Sigmoid colon (tissue), 4 donors: ENCODE measurements at regions not wholly inside any gene's neighbourhood (a gene's known extent, or its start where the extent isn't known, plus 50 kb on each side); places are given as distances from the start of the nearest gene placed in this dataset.

Source experiments
- EP300 ChIP-seq, 4 donors: sonication (generic); formaldehyde crosslinking; IDR thresholded peaks; one replicate each; pipeline ENCODE4 v1.6.1; 2017; ENCODE audit warnings: antibody characterized with exemption in 4 of 4
- POLR2AphosphoS5 ChIP-seq, 4 donors: sonication (generic); formaldehyde crosslinking; IDR thresholded peaks; one replicate each; pipeline ENCODE4 v1.6.1; 2017; ENCODE audit warnings: antibody characterized with exemption in 4 of 4
- TF ChIP-seq, protein P1 (sequence below), 4 experiments: fragments of 450-650 bp in 3 of 4; fragments of 200-600 bp in 1 of 4; IDR thresholded peaks; one replicate each; pipeline ENCODE4 v1.5.1; 2016 to 2019; ENCODE audit warnings: antibody characterized with exemption in 4 of 4, mild to moderate bottlenecking in 3 of 4, moderate library complexity in 2 of 4

- TF ChIP-seq POLR2AphosphoS5 (IDR thresholded peaks at IDR 0.05): no peak
- no peak for TF ChIP-seq EP300 (IDR thresholded peaks at IDR 0.05)
- TF ChIP-seq, protein P1, sequence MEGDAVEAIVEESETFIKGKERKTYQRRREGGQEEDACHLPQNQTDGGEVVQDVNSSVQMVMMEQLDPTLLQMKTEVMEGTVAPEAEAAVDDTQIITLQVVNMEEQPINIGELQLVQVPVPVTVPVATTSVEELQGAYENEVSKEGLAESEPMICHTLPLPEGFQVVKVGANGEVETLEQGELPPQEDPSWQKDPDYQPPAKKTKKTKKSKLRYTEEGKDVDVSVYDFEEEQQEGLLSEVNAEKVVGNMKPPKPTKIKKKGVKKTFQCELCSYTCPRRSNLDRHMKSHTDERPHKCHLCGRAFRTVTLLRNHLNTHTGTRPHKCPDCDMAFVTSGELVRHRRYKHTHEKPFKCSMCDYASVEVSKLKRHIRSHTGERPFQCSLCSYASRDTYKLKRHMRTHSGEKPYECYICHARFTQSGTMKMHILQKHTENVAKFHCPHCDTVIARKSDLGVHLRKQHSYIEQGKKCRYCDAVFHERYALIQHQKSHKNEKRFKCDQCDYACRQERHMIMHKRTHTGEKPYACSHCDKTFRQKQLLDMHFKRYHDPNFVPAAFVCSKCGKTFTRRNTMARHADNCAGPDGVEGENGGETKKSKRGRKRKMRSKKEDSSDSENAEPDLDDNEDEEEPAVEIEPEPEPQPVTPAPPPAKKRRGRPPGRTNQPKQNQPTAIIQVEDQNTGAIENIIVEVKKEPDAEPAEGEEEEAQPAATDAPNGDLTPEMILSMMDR (IDR thresholded peaks at IDR 0.05): no peak
Observed at GRCh38 chr2:123624816-123625215, 400.3 kb upstream of the CNTNAP5 start.
